ENCODE measurements at regions not wholly inside any gene's neighbourhood (a gene's known extent, or its start where the extent isn't known, plus 50 kb on each side); places are given as distances from the start of the nearest gene placed in this dataset.

DNA sequence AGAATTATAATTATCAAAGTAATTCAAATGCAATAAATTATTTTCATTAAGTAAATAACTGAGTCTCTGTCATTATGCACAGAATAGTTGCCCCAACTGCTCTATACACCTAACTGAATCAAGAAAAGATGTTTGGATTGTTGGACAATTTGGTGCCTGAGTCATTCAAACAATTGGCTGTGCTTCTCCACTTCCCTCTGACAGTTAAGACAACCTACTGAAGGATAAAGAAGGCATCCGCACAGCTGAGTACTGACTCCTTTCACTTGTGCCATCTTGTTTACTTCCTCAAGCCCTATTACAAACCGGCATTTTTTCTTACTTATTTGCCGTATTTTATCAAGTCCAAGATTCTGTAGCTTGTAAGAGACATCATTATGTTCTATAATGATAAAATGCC lies 110.6 kb upstream of the C1QTNF7 start:
- TF ChIP-seq, protein P1, sequence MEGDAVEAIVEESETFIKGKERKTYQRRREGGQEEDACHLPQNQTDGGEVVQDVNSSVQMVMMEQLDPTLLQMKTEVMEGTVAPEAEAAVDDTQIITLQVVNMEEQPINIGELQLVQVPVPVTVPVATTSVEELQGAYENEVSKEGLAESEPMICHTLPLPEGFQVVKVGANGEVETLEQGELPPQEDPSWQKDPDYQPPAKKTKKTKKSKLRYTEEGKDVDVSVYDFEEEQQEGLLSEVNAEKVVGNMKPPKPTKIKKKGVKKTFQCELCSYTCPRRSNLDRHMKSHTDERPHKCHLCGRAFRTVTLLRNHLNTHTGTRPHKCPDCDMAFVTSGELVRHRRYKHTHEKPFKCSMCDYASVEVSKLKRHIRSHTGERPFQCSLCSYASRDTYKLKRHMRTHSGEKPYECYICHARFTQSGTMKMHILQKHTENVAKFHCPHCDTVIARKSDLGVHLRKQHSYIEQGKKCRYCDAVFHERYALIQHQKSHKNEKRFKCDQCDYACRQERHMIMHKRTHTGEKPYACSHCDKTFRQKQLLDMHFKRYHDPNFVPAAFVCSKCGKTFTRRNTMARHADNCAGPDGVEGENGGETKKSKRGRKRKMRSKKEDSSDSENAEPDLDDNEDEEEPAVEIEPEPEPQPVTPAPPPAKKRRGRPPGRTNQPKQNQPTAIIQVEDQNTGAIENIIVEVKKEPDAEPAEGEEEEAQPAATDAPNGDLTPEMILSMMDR (IDR thresholded peaks at IDR 0.05; ENCODE audit: poor library complexity, severe bottlenecking) = no peak
- TF ChIP-seq EZH2 (IDR thresholded peaks at IDR 0.05; ENCODE audit: borderline replicate concordance, insufficient read depth, low read length, poor library complexity, severe bottlenecking) (no peak), RAD21 (conservative IDR thresholded peaks at IDR 0.05) (no peak), TAF1 (IDR thresholded peaks at IDR 0.05; ENCODE audit: low read depth) (no peak), POLR2AphosphoS5 (IDR thresholded peaks at IDR 0.05) (no peak)
- TF ChIP-seq, protein P2, sequence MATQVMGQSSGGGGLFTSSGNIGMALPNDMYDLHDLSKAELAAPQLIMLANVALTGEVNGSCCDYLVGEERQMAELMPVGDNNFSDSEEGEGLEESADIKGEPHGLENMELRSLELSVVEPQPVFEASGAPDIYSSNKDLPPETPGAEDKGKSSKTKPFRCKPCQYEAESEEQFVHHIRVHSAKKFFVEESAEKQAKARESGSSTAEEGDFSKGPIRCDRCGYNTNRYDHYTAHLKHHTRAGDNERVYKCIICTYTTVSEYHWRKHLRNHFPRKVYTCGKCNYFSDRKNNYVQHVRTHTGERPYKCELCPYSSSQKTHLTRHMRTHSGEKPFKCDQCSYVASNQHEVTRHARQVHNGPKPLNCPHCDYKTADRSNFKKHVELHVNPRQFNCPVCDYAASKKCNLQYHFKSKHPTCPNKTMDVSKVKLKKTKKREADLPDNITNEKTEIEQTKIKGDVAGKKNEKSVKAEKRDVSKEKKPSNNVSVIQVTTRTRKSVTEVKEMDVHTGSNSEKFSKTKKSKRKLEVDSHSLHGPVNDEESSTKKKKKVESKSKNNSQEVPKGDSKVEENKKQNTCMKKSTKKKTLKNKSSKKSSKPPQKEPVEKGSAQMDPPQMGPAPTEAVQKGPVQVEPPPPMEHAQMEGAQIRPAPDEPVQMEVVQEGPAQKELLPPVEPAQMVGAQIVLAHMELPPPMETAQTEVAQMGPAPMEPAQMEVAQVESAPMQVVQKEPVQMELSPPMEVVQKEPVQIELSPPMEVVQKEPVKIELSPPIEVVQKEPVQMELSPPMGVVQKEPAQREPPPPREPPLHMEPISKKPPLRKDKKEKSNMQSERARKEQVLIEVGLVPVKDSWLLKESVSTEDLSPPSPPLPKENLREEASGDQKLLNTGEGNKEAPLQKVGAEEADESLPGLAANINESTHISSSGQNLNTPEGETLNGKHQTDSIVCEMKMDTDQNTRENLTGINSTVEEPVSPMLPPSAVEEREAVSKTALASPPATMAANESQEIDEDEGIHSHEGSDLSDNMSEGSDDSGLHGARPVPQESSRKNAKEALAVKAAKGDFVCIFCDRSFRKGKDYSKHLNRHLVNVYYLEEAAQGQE (IDR thresholded peaks at IDR 0.05; ENCODE audit: borderline replicate concordance) = no peak

All from neural cell (in vitro differentiated cells).